Loucy (cell line): ENCODE measurements at regions not wholly inside any gene's neighbourhood (a gene's known extent, or its start where the extent isn't known, plus 50 kb on each side); places are given as distances from the start of the nearest gene placed in this dataset.

Source experiments
- CTCF ChIP-seq: fragments of 200-600 bp; sonication (generic); conservative IDR thresholded peaks from 2 replicates; pipeline ENCODE4 v1.5.1; 2014; ENCODE audit warnings: mild to moderate bottlenecking, antibody characterized with exemption, low read length
- EZH2phosphoT487 ChIP-seq: fragments of 200-600 bp; IDR thresholded peaks from 2 replicates; pipeline ENCODE4 v1.6.1; 2018; ENCODE audit warnings: antibody characterized with exemption, mild to moderate bottlenecking, moderate library complexity, borderline replicate concordance

- TF ChIP-seq CTCF = no peak
- no peak for TF ChIP-seq EZH2phosphoT487
Measured at GRCh38 chr4:62450740-62451139, 1250.6 kb downstream of the ADGRL3 start.
